ENCODE measurements at regions not wholly inside any gene's neighbourhood (a gene's known extent, or its start where the extent isn't known, plus 50 kb on each side); places are given as distances from the start of the nearest gene placed in this dataset.

- no peak for DNase-seq (ENCODE audit: low read depth)
- TF ChIP-seq CTCF (IDR thresholded peaks at IDR 0.05; ENCODE audit: insufficient read depth, low read depth, low read length), result no peak
- H3K4me3 ChIP-seq (ENCODE audit: low read depth, low read length), result no peak overlapping the region
These were observed 149.0 kb upstream of the ZNF536 start for GRCh38 chr19:30222992-30223865.

- DNase-seq (ENCODE audit: low read depth), result no peak
- TF ChIP-seq CTCF (IDR thresholded peaks at IDR 0.05; ENCODE audit: insufficient read depth, low read depth, low read length), result no peak
- no peak overlapping the region for H3K4me3 ChIP-seq (ENCODE audit: low read depth, low read length)
These were observed 148.1 kb upstream of the ZNF536 start for GRCh38 chr19:30223866-30224688.

GRCh38 chr19:30224689-30225606 lies 147.2 kb upstream of the ZNF536 start:
- no peak overlapping the region for H3K4me3 ChIP-seq (ENCODE audit: low read depth, low read length)
- no peak for TF ChIP-seq CTCF (IDR thresholded peaks at IDR 0.05; ENCODE audit: insufficient read depth, low read depth, low read length)
- no peak for DNase-seq (ENCODE audit: low read depth)

- no peak for DNase-seq (ENCODE audit: low read depth)
- no peak for TF ChIP-seq CTCF (IDR thresholded peaks at IDR 0.05; ENCODE audit: insufficient read depth, low read depth, low read length)
- H3K4me3 ChIP-seq (ENCODE audit: low read depth, low read length), result no peak overlapping the region
These were observed 146.3 kb upstream of the ZNF536 start for GRCh38 chr19:30225676-30226463.

- no peak for DNase-seq (ENCODE audit: low read depth)
- no peak overlapping the region for H3K4me3 ChIP-seq (ENCODE audit: low read depth, low read length)
- TF ChIP-seq CTCF (IDR thresholded peaks at IDR 0.05; ENCODE audit: insufficient read depth, low read depth, low read length), result no peak
These were observed 145.6 kb upstream of the ZNF536 start for GRCh38 chr19:30226464-30227011.
